ENCODE measurements at regions not wholly inside any gene's neighbourhood (a gene's known extent, or its start where the extent isn't known, plus 50 kb on each side); places are given as distances from the start of the nearest gene placed in this dataset.

DNA sequence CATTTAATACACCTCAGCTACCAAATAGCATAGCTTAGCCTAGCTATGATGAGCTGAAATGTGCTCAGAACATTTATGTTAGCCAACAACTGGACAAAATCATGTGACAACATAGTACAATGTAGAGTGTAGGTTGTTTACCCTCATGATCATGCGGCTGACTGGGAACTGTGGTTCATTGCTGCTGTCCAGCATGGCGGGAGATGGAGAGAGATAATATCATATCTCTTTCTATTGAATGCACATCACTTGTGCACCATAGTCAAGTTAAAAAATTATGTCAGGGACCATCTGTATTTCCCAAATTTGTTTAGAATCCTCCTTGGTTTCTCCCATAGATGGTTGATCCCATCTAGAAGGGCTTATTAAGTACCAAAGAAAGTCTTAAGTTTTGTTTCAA is 151.1 kb upstream of the ELL2 start:
- TF ChIP-seq, protein P1, sequence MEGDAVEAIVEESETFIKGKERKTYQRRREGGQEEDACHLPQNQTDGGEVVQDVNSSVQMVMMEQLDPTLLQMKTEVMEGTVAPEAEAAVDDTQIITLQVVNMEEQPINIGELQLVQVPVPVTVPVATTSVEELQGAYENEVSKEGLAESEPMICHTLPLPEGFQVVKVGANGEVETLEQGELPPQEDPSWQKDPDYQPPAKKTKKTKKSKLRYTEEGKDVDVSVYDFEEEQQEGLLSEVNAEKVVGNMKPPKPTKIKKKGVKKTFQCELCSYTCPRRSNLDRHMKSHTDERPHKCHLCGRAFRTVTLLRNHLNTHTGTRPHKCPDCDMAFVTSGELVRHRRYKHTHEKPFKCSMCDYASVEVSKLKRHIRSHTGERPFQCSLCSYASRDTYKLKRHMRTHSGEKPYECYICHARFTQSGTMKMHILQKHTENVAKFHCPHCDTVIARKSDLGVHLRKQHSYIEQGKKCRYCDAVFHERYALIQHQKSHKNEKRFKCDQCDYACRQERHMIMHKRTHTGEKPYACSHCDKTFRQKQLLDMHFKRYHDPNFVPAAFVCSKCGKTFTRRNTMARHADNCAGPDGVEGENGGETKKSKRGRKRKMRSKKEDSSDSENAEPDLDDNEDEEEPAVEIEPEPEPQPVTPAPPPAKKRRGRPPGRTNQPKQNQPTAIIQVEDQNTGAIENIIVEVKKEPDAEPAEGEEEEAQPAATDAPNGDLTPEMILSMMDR (conservative IDR thresholded peaks at IDR 0.05), result no peak
- no peaks in the 10 kb centered on the region for H3K4me1 ChIP-seq (ENCODE audit: control insufficient read depth, insufficient read depth, low read length)
- no peak overlapping the region for H3K27ac ChIP-seq (ENCODE audit: low read depth, low read length)
- Mint-ChIP-seq H3K27ac (no peak overlapping the region), H3K9me3 (peaks cover 9% of the 10 kb centered on the region), H3K4me1 (peaks cover 17% of the 10 kb centered on the region), H3K4me3 (no peak overlapping the region), H3K36me3 (ENCODE audit: low read depth) (no peaks in the 10 kb centered on the region), H3K27me3 (ENCODE audit: insufficient read depth) (no peaks in the 10 kb centered on the region)
- H3K9ac ChIP-seq (ENCODE audit: extremely low read depth, low read length, poor library complexity, severe bottlenecking), result no peak overlapping the region
- no peaks in the 10 kb centered on the region for H3K27me3 ChIP-seq (ENCODE audit: control insufficient read depth, insufficient read depth, low read length, poor library complexity, severe bottlenecking)
- no peaks in the 10 kb centered on the region for H3K36me3 ChIP-seq (ENCODE audit: control insufficient read depth, insufficient read depth, low read length)
- no peak overlapping the region for H3K4me3 ChIP-seq (ENCODE audit: low read length)
- peaks cover 4% of the 10 kb centered on the region for H3K9me3 ChIP-seq (ENCODE audit: control insufficient read depth, low read length)
- 85% methylated on average over 2 of the region's 2 CpGs; no CpG with 5 or more reads in 1 of the 2 experiments for WGBS, 2 experiments (ENCODE audit: insufficient coverage in 1 of 2, insufficient read length in 1 of 2)
- no peak for DNase-seq

DNA sequence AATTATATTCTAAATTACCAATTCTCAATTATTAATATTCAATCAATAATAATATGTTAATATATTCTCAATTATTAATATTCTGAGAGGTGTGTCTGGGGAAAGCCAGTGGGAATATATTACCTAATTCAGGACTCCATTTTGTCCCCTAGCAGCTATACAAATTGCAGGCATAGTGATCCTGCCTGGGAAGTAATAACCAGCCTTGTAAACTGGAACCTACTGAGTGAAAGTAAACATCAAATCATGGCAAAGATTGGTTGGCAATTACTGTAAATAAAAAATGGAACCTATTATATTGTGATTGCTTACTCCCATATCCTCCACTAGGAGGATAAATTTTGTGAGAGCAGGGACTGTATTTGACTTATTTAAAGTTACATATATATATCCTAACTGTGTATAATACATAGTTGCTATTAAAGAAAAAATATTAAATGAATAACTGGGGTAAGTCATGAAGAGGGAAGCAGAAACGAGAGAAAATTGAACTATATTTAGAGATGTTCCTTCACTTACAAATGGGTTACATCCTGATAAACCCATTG is 150.5 kb upstream of the ELL2 start:
- TF ChIP-seq, protein P1 (conservative IDR thresholded peaks at IDR 0.05), result peak; percentile 57
- H3K9me3 Mint-ChIP-seq, result peaks cover 9% of the 10 kb centered on the region
- no peak overlapping the region for H3K27ac Mint-ChIP-seq
- no peaks in the 10 kb centered on the region for H3K27me3 Mint-ChIP-seq (ENCODE audit: insufficient read depth)
- peaks cover 17% of the 10 kb centered on the region for H3K4me1 Mint-ChIP-seq
- no peaks in the 10 kb centered on the region for H3K36me3 Mint-ChIP-seq (ENCODE audit: low read depth)
- no peak overlapping the region for H3K4me3 ChIP-seq (ENCODE audit: low read length)
- no peaks in the 10 kb centered on the region for H3K4me1 ChIP-seq (ENCODE audit: control insufficient read depth, insufficient read depth, low read length)
- no peak overlapping the region for H3K9ac ChIP-seq (ENCODE audit: extremely low read depth, low read length, poor library complexity, severe bottlenecking)
- no peak for DNase-seq
- no peak overlapping the region for H3K27ac ChIP-seq (ENCODE audit: low read depth, low read length)
- H3K27me3 ChIP-seq (ENCODE audit: control insufficient read depth, insufficient read depth, low read length, poor library complexity, severe bottlenecking), result no peaks in the 10 kb centered on the region
- H3K36me3 ChIP-seq (ENCODE audit: control insufficient read depth, insufficient read depth, low read length), result no peaks in the 10 kb centered on the region
- H3K4me3 Mint-ChIP-seq, result no peak overlapping the region
- WGBS, 2 experiments (ENCODE audit: insufficient coverage in 1 of 2, insufficient read length in 1 of 2), result 86 to 100% methylated on average over 1 of the region's 1 CpG
- H3K9me3 ChIP-seq (ENCODE audit: control insufficient read depth, low read length), result peaks cover 4% of the 10 kb centered on the region

DNA sequence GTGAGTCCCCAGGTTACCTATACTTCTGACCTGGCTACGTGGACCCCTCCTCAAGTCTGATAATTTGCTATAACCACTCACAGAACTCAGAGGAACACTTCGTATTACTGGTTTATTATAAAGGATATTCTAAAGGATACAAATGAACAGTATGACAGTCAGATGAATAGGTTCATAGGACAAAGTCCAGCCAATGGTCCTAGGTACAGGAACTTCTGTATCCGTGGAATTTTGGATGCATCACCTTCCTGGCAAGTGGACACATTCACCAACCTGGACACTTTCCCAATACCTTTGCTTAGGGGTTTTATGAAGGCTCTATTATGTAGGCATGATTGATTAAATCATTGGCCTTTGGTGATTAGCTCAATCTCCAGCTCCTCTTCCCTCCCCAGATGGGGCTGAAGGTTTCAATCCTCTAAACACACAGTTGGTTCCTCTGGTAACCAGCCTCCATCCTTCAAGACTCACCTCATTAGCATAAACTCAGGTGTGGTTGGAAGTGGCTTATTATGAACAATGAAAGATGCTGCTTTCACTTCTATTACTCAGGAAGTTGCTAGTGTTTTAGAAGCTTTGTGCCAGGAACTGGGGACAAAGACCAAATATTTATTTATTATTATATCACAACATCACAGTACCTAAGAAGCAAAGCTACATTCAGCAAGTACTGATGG is 149.6 kb upstream of the ELL2 start:
- Histone ChIP-seq H3K9me3 (ENCODE audit: control insufficient read depth, low read length) (peaks cover 4% of the 10 kb centered on the region), H3K9ac (ENCODE audit: extremely low read depth, low read length, poor library complexity, severe bottlenecking) (no peak overlapping the region), H3K4me1 (ENCODE audit: control insufficient read depth, insufficient read depth, low read length) (no peaks in the 10 kb centered on the region), H3K27ac (ENCODE audit: low read depth, low read length) (no peak overlapping the region), H3K27me3 (ENCODE audit: control insufficient read depth, insufficient read depth, low read length, poor library complexity, severe bottlenecking) (no peaks in the 10 kb centered on the region), H3K36me3 (ENCODE audit: control insufficient read depth, insufficient read depth, low read length) (no peaks in the 10 kb centered on the region), H3K4me3 (ENCODE audit: low read length) (no peak overlapping the region)
- peaks cover 17% of the 10 kb centered on the region for H3K4me1 Mint-ChIP-seq
- DNase-seq, result no peak
- WGBS, 2 experiments (ENCODE audit: insufficient coverage in 1 of 2, insufficient read length in 1 of 2), result 97 to 100% methylated on average over 1 to 3 of the region's 3 CpGs
- H3K27ac Mint-ChIP-seq, result no peak overlapping the region
- TF ChIP-seq, protein P1 (conservative IDR thresholded peaks at IDR 0.05), result no peak
- no peak overlapping the region for H3K4me3 Mint-ChIP-seq
- H3K36me3 Mint-ChIP-seq (ENCODE audit: low read depth), result no peaks in the 10 kb centered on the region
- no peaks in the 10 kb centered on the region for H3K27me3 Mint-ChIP-seq (ENCODE audit: insufficient read depth)
- H3K9me3 Mint-ChIP-seq, result peaks cover 9% of the 10 kb centered on the region
